ENCODE measurements at regions not wholly inside any gene's neighbourhood (a gene's known extent, or its start where the extent isn't known, plus 50 kb on each side); places are given as distances from the start of the nearest gene placed in this dataset.

DNA sequence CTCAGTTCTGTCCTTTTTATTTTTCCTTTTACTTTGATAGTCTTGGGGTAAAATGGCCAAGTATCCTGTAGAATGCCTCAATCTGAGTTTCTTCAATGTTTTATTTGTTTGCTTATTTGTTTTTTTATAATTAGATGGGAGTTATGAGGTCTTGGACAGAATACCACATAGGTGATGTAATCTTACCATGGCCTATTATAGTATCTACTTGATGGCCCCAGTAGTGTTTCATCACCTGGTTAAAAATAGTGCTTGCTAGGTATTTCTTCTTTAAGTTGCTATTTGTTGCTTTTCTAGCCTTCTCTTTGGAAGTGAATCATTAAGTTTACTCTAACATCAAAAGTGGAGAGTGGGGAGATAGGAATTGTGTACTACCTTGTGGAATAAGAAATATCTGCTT, 1020.0 kb upstream of the KCND2 start:
- BruUV-seq (replicated peaks) = no TSS peak
- Histone ChIP-seq H3K4me1 (no peaks in the 10 kb centered on the region), H3K4me3 (ENCODE audit: low read depth, low read length) (no peak overlapping the region), H3K36me3 (ENCODE audit: control insufficient read depth, insufficient read depth, low read length) (no peaks in the 10 kb centered on the region), H3K9me3 (no peaks in the 10 kb centered on the region), H3K27me3 (replicated peaks; ENCODE audit: control insufficient read depth, insufficient read depth, low read length) (no peaks in the 10 kb centered on the region)
- Mint-ChIP-seq H3K36me3 (ENCODE audit: insufficient read depth, unreplicated experiment) (no peaks in the 10 kb centered on the region), H3K4me3 (ENCODE audit: unreplicated experiment) (no peak overlapping the region), H3K9me3 (ENCODE audit: unreplicated experiment) (no peaks in the 10 kb centered on the region), H3K27me3 (ENCODE audit: insufficient read depth, unreplicated experiment) (no peaks in the 10 kb centered on the region), H3K27ac (ENCODE audit: unreplicated experiment) (no peak overlapping the region), H3K4me1 (ENCODE audit: low read depth, unreplicated experiment) (no peaks in the 10 kb centered on the region)
- no peak for DNase-seq
- TF ChIP-seq, protein P1, sequence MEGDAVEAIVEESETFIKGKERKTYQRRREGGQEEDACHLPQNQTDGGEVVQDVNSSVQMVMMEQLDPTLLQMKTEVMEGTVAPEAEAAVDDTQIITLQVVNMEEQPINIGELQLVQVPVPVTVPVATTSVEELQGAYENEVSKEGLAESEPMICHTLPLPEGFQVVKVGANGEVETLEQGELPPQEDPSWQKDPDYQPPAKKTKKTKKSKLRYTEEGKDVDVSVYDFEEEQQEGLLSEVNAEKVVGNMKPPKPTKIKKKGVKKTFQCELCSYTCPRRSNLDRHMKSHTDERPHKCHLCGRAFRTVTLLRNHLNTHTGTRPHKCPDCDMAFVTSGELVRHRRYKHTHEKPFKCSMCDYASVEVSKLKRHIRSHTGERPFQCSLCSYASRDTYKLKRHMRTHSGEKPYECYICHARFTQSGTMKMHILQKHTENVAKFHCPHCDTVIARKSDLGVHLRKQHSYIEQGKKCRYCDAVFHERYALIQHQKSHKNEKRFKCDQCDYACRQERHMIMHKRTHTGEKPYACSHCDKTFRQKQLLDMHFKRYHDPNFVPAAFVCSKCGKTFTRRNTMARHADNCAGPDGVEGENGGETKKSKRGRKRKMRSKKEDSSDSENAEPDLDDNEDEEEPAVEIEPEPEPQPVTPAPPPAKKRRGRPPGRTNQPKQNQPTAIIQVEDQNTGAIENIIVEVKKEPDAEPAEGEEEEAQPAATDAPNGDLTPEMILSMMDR (IDR thresholded peaks at IDR 0.05; ENCODE audit: insufficient read depth in 1 of 2, low read depth in 1 of 2, low read length in 1 of 2, severe bottlenecking in 1 of 2, unreplicated experiment in 1 of 2) = no peak
- CTCF ChIA-PET = no interaction called here
- POLR2A ChIA-PET = no interaction called here
- intact Hi-C loops (cut with micrococcal nuclease; ENCODE audit: unreplicated experiment) = no loop called here

DNA sequence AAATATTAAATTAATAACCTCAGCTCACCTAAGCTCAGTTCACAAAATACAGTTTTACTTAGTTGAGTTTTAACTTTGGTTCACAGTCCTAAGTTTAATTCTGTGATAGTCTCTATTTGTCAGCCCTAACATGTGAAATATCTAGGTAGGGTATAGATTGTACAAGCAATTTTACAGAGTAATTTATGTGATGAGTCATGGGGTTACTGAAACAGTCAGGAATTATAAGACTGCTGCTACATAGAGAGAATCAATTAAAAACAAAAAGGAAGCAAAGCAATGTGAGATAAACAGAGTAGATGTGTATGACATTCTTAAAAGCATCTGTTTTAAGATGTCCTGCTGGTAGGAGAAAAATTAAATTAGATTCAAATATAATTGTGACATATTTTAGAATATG, 1018.2 kb upstream of the KCND2 start:
- Mint-ChIP-seq H3K27me3 (ENCODE audit: insufficient read depth, unreplicated experiment) (no peaks in the 10 kb centered on the region), H3K36me3 (ENCODE audit: insufficient read depth, unreplicated experiment) (no peaks in the 10 kb centered on the region), H3K9me3 (ENCODE audit: unreplicated experiment) (no peaks in the 10 kb centered on the region), H3K27ac (ENCODE audit: unreplicated experiment) (no peak overlapping the region), H3K4me1 (ENCODE audit: low read depth, unreplicated experiment) (no peaks in the 10 kb centered on the region), H3K4me3 (ENCODE audit: unreplicated experiment) (no peak overlapping the region)
- Histone ChIP-seq H3K27me3 (replicated peaks; ENCODE audit: control insufficient read depth, insufficient read depth, low read length) (no peaks in the 10 kb centered on the region), H3K9me3 (no peaks in the 10 kb centered on the region), H3K4me1 (no peaks in the 10 kb centered on the region), H3K36me3 (ENCODE audit: control insufficient read depth, insufficient read depth, low read length) (no peaks in the 10 kb centered on the region), H3K4me3 (ENCODE audit: low read depth, low read length) (no peak overlapping the region)
- TF ChIP-seq, protein P1 (IDR thresholded peaks at IDR 0.05; ENCODE audit: insufficient read depth in 1 of 2, low read depth in 1 of 2, low read length in 1 of 2, severe bottlenecking in 1 of 2, unreplicated experiment in 1 of 2) = no peak
- no TSS peak for BruUV-seq (replicated peaks)
- POLR2A ChIA-PET = no interaction called here
- CTCF ChIA-PET = no interaction called here
- DNase-seq = no peak
- intact Hi-C loops (cut with micrococcal nuclease; ENCODE audit: unreplicated experiment) = no loop called here

DNA sequence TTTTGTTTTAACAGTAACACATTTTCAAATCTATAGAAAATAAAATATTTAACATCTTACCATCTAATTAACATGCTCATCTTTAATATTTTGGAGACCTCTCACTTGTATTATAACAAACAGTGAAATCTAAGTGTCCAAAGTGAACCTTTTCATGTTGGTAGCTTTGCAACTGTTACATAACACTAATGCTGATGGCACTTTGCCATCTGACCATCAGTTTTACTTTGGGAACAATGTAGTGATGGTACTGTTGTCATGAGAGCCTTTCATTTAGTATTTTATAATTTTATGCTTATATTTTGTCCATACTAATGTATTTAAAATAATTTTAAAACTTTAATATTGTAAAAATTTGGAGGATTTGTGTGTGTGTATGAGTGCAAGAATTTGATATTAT, 1017.0 kb upstream of the KCND2 start:
- BruUV-seq (replicated peaks) = no TSS peak
- no peak overlapping the region for H3K27ac Mint-ChIP-seq (ENCODE audit: unreplicated experiment)
- no peaks in the 10 kb centered on the region for H3K9me3 Mint-ChIP-seq (ENCODE audit: unreplicated experiment)
- H3K27me3 Mint-ChIP-seq (ENCODE audit: insufficient read depth, unreplicated experiment) = no peaks in the 10 kb centered on the region
- H3K4me3 Mint-ChIP-seq (ENCODE audit: unreplicated experiment) = no peak overlapping the region
- intact Hi-C loops (cut with micrococcal nuclease; ENCODE audit: unreplicated experiment) = no loop called here
- no peak for DNase-seq
- H3K36me3 ChIP-seq (ENCODE audit: control insufficient read depth, insufficient read depth, low read length) = no peaks in the 10 kb centered on the region
- H3K36me3 Mint-ChIP-seq (ENCODE audit: insufficient read depth, unreplicated experiment) = no peaks in the 10 kb centered on the region
- no peaks in the 10 kb centered on the region for H3K4me1 ChIP-seq
- H3K4me3 ChIP-seq (ENCODE audit: low read depth, low read length) = no peak overlapping the region
- no peaks in the 10 kb centered on the region for H3K27me3 ChIP-seq (replicated peaks; ENCODE audit: control insufficient read depth, insufficient read depth, low read length)
- TF ChIP-seq, protein P1 (IDR thresholded peaks at IDR 0.05; ENCODE audit: insufficient read depth in 1 of 2, low read depth in 1 of 2, low read length in 1 of 2, severe bottlenecking in 1 of 2, unreplicated experiment in 1 of 2) = no peak
- POLR2A ChIA-PET = no interaction called here
- CTCF ChIA-PET = no interaction called here
- no peaks in the 10 kb centered on the region for H3K4me1 Mint-ChIP-seq (ENCODE audit: low read depth, unreplicated experiment)
- H3K9me3 ChIP-seq = no peaks in the 10 kb centered on the region

Measured in Caco-2 (cell line).